Smooth muscle cell (in vitro differentiated cells): ENCODE measurements at regions not wholly inside any gene's neighbourhood (a gene's known extent, or its start where the extent isn't known, plus 50 kb on each side); places are given as distances from the start of the nearest gene placed in this dataset.

Experiments
- DNase-seq: peaks from one replicate; lab custom pipeline; 2025; ENCODE audit not compliant: unreplicated experiment; lab: John Stamatoyannopoulos, UW
- H2AFZ ChIP-seq: fragments of 200-600 bp; sonication (generic); 2 replicates; pipeline ENCODE4 v1.6.0; 2016; ENCODE audit warnings: antibody characterized with exemption, low read depth, mild to moderate bottlenecking
- H3F3A ChIP-seq: fragments of 200-600 bp; sonication (generic); 2 replicates; pipeline ENCODE4 v1.6.0; 2017; ENCODE audit warnings: antibody characterized with exemption, low read depth
- H3K27ac ChIP-seq: fragments of 200-600 bp; sonication (generic); 2 replicates; pipeline ENCODE4 v1.5.1; 2016; ENCODE audit warnings: low read depth, mild to moderate bottlenecking
- H3K27me3 ChIP-seq: fragments of 200-600 bp; sonication (generic); 2 replicates; pipeline ENCODE4 v1.6.1; 2016; ENCODE audit warnings: low read depth, mild to moderate bottlenecking
- H3K36me3 ChIP-seq: fragments of 200-600 bp; sonication (generic); 2 replicates; pipeline ENCODE4 v1.5.1; 2016; ENCODE audit warnings: low read depth
- H3K4me1 ChIP-seq: fragments of 200-600 bp; sonication (generic); 2 replicates; pipeline ENCODE4 v1.5.1; 2016; ENCODE audit warnings: low read depth
- H3K4me2 ChIP-seq: fragments of 200-600 bp; sonication (generic); 2 replicates; pipeline ENCODE4 v1.6.0; 2016; ENCODE audit warnings: mild to moderate bottlenecking
- H3K4me3 ChIP-seq: fragments of 200-600 bp; sonication (generic); 2 replicates; pipeline ENCODE4 v1.5.1; 2016; ENCODE audit warnings: mild to moderate bottlenecking
- H3K79me2 ChIP-seq: fragments of 200-600 bp; sonication (generic); 2 replicates; pipeline ENCODE4 v1.6.0; 2016; ENCODE audit warnings: low read depth, mild to moderate bottlenecking
- H3K9ac ChIP-seq: fragments of 200-600 bp; sonication (generic); 2 replicates; pipeline ENCODE4 v1.6.0; 2016; ENCODE audit warnings: low read depth
- H3K9me3 ChIP-seq: fragments of 200-600 bp; sonication (generic); replicated peaks from 2 replicates; pipeline ENCODE4 v1.5.1; 2016; ENCODE audit warnings: low read depth
- H4K20me1 ChIP-seq: fragments of 200-600 bp; sonication (generic); 2 replicates; pipeline ENCODE4 v1.6.0; 2016; ENCODE audit warnings: low read depth
- CTCF ChIP-seq: fragments of 200-600 bp; sonication (generic); IDR thresholded peaks from 2 replicates; pipeline ENCODE4 v1.5.1; 2017; ENCODE audit warnings: borderline replicate concordance, mild to moderate bottlenecking, antibody characterized with exemption; ENCODE audit not compliant: insufficient read depth, poor library complexity, severe bottlenecking
- WGBS: methylation state at CpG from one replicate; pipeline ENCODE4 v1.1.7; 2016; ENCODE audit warnings: low lambda C conversion rate; 5-methylcytosine and 5-hydroxymethylcytosine counted together

- Histone ChIP-seq H3K27ac (no peak overlapping the region), H3K9me3 (no peaks in the 10 kb centered on the region), H2AFZ (no peak overlapping the region), H3K4me3 (no peak overlapping the region), H3K36me3 (no peaks in the 10 kb centered on the region), H3K4me2 (peak overlapping the region; percentile 22), H3K79me2 (no peaks in the 10 kb centered on the region), H3F3A (no peaks in the 10 kb centered on the region), H3K4me1 (no peaks in the 10 kb centered on the region), H3K9ac (no peak overlapping the region), H4K20me1 (peaks cover 5% of the 10 kb centered on the region), H3K27me3 (no peaks in the 10 kb centered on the region)
- 62% methylated on average over 6 of the region's 6 CpGs for WGBS
- no peak for TF ChIP-seq CTCF
- DNase-seq, result no peak
Measured at GRCh38 chr1:22258698-22259097, 115.8 kb upstream of the WNT4 start.

DNA sequence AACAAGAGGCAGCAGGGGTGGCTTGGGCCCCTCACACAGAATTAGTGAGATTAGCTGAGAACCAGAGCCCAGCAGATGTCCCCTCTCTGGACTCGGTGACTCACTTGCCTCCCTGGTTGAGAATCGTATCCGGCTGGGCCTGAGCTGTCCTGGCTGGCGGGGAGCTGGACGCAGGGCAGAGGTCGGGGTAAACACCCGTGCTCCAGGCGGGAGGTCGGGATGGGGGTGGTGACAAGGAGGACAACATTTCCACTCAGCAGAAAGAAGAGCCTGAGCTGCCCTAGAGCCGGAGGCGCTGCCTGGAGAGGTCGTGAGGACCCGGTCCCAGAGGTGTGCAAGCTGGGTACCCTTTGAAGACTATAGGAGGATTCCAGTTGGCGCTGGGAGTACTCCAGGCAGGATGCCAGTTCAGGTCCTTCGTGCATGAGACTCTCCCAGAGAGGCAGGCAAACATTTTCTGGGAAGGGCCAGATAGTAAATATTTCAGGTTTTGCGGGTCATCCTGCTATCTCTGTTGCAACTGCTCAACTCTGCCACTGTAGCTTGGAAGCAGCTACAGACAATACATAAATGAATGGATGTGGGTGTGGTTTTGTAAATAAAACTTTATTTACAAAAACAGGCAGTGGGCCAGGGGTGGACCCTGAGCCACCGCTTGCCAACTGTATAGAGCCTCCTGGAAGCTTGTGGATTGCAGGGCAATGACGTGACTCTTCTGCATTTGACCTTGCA, 116.8 kb upstream of the WNT4 start:
- Histone ChIP-seq H3K4me1 (no peaks in the 10 kb centered on the region), H3K27me3 (no peaks in the 10 kb centered on the region), H3K36me3 (no peaks in the 10 kb centered on the region), H3K9ac (no peak overlapping the region), H4K20me1 (peaks cover 5% of the 10 kb centered on the region), H2AFZ (no peak overlapping the region), H3K9me3 (no peaks in the 10 kb centered on the region), H3K27ac (no peak overlapping the region), H3K79me2 (no peaks in the 10 kb centered on the region), H3K4me3 (no peak overlapping the region), H3K4me2 (peak overlapping the region; percentile 22), H3F3A (no peaks in the 10 kb centered on the region)
- 37% methylated on average over 18 of the region's 18 CpGs for WGBS
- no peak for TF ChIP-seq CTCF
- DNase-seq, result peak; percentile 23

DNA sequence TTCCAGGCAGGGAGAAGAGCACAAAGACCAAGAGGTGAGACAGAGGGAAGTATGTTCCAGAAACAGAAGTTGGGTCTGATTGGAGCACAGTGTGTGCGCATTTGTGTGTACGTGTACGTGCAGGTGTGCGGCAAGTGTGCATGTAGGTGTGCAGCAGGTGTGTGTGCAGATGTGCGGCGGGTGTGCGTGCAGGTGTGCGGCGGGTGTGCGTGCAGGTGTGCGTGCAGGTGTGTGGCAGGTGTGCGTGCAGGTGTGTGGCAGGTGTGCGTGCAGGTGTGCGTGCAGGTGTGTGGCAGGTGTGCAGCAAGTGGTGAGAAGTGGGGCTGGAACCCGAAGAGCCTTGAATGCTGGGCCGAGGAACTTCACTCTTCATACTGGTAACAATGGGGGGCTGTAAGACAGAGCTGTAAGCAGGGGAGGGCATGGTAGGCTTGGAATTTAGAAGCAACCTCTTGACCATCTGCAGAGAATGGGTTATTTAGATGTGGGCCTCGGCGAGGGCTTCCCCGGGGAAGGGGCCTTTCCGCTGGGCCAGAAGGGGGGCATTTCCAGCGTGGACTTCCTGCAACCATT, 118.0 kb upstream of the WNT4 start:
- H3K27me3 ChIP-seq, result no peaks in the 10 kb centered on the region
- no peaks in the 10 kb centered on the region for H3F3A ChIP-seq
- H3K4me2 ChIP-seq, result no peak overlapping the region
- no peaks in the 10 kb centered on the region for H3K9me3 ChIP-seq
- H3K36me3 ChIP-seq, result no peaks in the 10 kb centered on the region
- no peaks in the 10 kb centered on the region for H4K20me1 ChIP-seq
- TF ChIP-seq CTCF, result no peak
- no peak overlapping the region for H3K4me3 ChIP-seq
- no peak overlapping the region for H3K27ac ChIP-seq
- H2AFZ ChIP-seq, result no peak overlapping the region
- WGBS, result 95% methylated on average over 21 of the region's 21 CpGs
- no peaks in the 10 kb centered on the region for H3K79me2 ChIP-seq
- DNase-seq, result no peak
- H3K4me1 ChIP-seq, result no peaks in the 10 kb centered on the region
- H3K9ac ChIP-seq, result no peak overlapping the region

GRCh38 chr1:22261580-22261979, 118.7 kb upstream of the WNT4 start:
- Histone ChIP-seq H3F3A (no peaks in the 10 kb centered on the region), H3K4me1 (no peaks in the 10 kb centered on the region), H3K4me2 (no peak overlapping the region), H3K9me3 (no peaks in the 10 kb centered on the region), H3K27me3 (no peaks in the 10 kb centered on the region), H3K27ac (no peak overlapping the region), H3K4me3 (no peak overlapping the region), H3K9ac (no peak overlapping the region), H3K36me3 (no peaks in the 10 kb centered on the region), H4K20me1 (no peaks in the 10 kb centered on the region), H2AFZ (no peak overlapping the region), H3K79me2 (no peaks in the 10 kb centered on the region)
- DNase-seq, result no peak
- TF ChIP-seq CTCF, result no peak
- WGBS, result 93% methylated on average over 7 of the region's 7 CpGs
